DND-41 (cell line): ENCODE measurements at regions not wholly inside any gene's neighbourhood (a gene's known extent, or its start where the extent isn't known, plus 50 kb on each side); places are given as distances from the start of the nearest gene placed in this dataset.

Experiments used
- CTCF ChIP-seq: IDR thresholded peaks from 2 replicates; pipeline ENCODE4 v1.5.1; 2012; ENCODE audit warnings: borderline replicate concordance, low read length, moderate library complexity, mild to moderate bottlenecking; ENCODE audit not compliant: poor library complexity, severe bottlenecking; ENCODE audit errors: extremely low read depth
- EZH2 ChIP-seq: IDR thresholded peaks from 3 replicates; pipeline ENCODE4 v1.6.1; 2012; ENCODE audit warnings: borderline replicate concordance, low read depth, mild to moderate bottlenecking, moderate library complexity, low read length, inconsistent platforms; ENCODE audit not compliant: severe bottlenecking

GRCh38 chr2:145538661-145539350, 1018.9 kb upstream of the ZEB2 start:
- TF ChIP-seq CTCF (no peak), EZH2 (no peak)
